NCI-H1694 treated with DMSO at 0.1 percent for 48 hours (cell line): ENCODE measurements at regions not wholly inside any gene's neighbourhood (a gene's known extent, or its start where the extent isn't known, plus 50 kb on each side); places are given as distances from the start of the nearest gene placed in this dataset.
A peak's percentile ranks its signal among the peaks of the same experiment; 100 is the strongest.

ENCODE experiments used
- DNase-seq: peaks from one replicate; lab custom pipeline; 2025; lab: John Stamatoyannopoulos, UW

GRCh38 chr13:67803118-67803517 is 573.0 kb upstream of the PCDH9 start:
- no peak for DNase-seq

GRCh38 chr13:67792151-67792676 is 562.1 kb upstream of the PCDH9 start:
- DNase-seq, result no peak

- DNase-seq, result no peak
Observed at GRCh38 chr13:67791047-67791446, 560.9 kb upstream of the PCDH9 start.

- no peak for DNase-seq
Observed at GRCh38 chr13:67776151-67776550, 546.0 kb upstream of the PCDH9 start.

- DNase-seq, result no peak
Observed at GRCh38 chr13:67775359-67775758, 545.2 kb upstream of the PCDH9 start.

- no peak for DNase-seq
Observed at GRCh38 chr13:67772807-67773453, 542.8 kb upstream of the PCDH9 start.

- no peak for DNase-seq
Observed at GRCh38 chr13:67771106-67771505, 541.0 kb upstream of the PCDH9 start.

- DNase-seq, result no peak
Observed at GRCh38 chr13:67769987-67770341, 539.8 kb upstream of the PCDH9 start.

GRCh38 chr13:67769063-67769986 is 539.2 kb upstream of the PCDH9 start:
- DNase-seq, result no peak

GRCh38 chr13:67763984-67764383 is 533.8 kb upstream of the PCDH9 start:
- no peak for DNase-seq

- no peak for DNase-seq
Observed at GRCh38 chr13:67763384-67763783, 533.2 kb upstream of the PCDH9 start.

- DNase-seq, result no peak
Observed at GRCh38 chr13:67758975-67759374, 528.8 kb upstream of the PCDH9 start.

- DNase-seq, result no peak
Observed at GRCh38 chr13:67754012-67754411, 523.9 kb upstream of the PCDH9 start.

- DNase-seq, result no peak
Observed at GRCh38 chr13:67752759-67753158, 522.6 kb upstream of the PCDH9 start.

- DNase-seq, result no peak
Observed at GRCh38 chr13:67742478-67742877, 512.3 kb upstream of the PCDH9 start.

- no peak for DNase-seq
Observed at GRCh38 chr13:67740871-67741535, 510.9 kb upstream of the PCDH9 start.

GRCh38 chr13:67736646-67737420 is 506.7 kb upstream of the PCDH9 start:
- DNase-seq, result peak; percentile 1

GRCh38 chr13:67735651-67736050 is 505.5 kb upstream of the PCDH9 start:
- no peak for DNase-seq

GRCh38 chr13:67726979-67727378 is 496.8 kb upstream of the PCDH9 start:
- no peak for DNase-seq

- no peak for DNase-seq
Observed at GRCh38 chr13:67725999-67726398, 495.9 kb upstream of the PCDH9 start.

- no peak for DNase-seq
Observed at GRCh38 chr13:67713571-67713970, 483.4 kb upstream of the PCDH9 start.

- no peak for DNase-seq
Observed at GRCh38 chr13:67696775-67697174, 466.6 kb upstream of the PCDH9 start.
